Neural cell (in vitro differentiated cells): ENCODE measurements at regions not wholly inside any gene's neighbourhood (a gene's known extent, or its start where the extent isn't known, plus 50 kb on each side); places are given as distances from the start of the nearest gene placed in this dataset.

ENCODE experiments used
- CTCF ChIP-seq: fragments of 450-650 bp; IDR thresholded peaks from 2 replicates; pipeline ENCODE4 v1.5.1; 2014; ENCODE audit warnings: antibody characterized with exemption, mild to moderate bottlenecking, moderate library complexity; ENCODE audit not compliant: poor library complexity, severe bottlenecking
- EZH2 ChIP-seq: fragments of 200-600, 300-800 bp; shearing (Covaris generic), sonication (generic); IDR thresholded peaks from 2 replicates; pipeline ENCODE4 v1.6.1; 2014; ENCODE audit warnings: antibody characterized with exemption, low read length, borderline replicate concordance, mild to moderate bottlenecking; ENCODE audit not compliant: insufficient read depth, poor library complexity, severe bottlenecking
- POLR2AphosphoS5 ChIP-seq: IDR thresholded peaks from 2 replicates; pipeline ENCODE4 v1.6.1; 2012
- TAF1 ChIP-seq: IDR thresholded peaks from 2 replicates; pipeline ENCODE4 v1.6.1; 2012; ENCODE audit warnings: low read depth
- TF ChIP-seq, protein P1 (sequence below): IDR thresholded peaks from 2 replicates; pipeline ENCODE4 v1.6.1; 2012; ENCODE audit warnings: borderline replicate concordance

DNA sequence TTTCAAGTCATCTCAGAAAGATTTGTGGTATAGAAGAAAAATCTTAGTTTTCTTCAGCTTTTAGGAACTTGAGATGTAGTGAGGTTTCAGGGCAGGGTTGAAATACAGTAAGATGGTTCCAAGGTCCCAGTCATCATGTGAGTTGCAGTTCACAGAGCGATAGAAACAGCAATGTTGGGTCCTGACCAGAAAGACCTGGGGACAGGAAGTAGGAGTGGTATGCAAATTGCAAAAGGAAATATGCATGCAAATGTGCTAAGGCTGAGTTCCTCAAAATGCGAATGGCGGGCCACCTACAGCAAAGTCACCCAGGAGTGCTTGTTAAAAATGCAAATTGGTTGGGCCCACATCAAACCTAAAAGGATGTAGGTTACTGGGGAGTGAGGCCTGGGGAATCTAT lies 1032.7 kb upstream of the TENM4 start:
- TF ChIP-seq CTCF (no peak), POLR2AphosphoS5 (no peak), TAF1 (no peak), EZH2 (no peak)
- TF ChIP-seq, protein P1, sequence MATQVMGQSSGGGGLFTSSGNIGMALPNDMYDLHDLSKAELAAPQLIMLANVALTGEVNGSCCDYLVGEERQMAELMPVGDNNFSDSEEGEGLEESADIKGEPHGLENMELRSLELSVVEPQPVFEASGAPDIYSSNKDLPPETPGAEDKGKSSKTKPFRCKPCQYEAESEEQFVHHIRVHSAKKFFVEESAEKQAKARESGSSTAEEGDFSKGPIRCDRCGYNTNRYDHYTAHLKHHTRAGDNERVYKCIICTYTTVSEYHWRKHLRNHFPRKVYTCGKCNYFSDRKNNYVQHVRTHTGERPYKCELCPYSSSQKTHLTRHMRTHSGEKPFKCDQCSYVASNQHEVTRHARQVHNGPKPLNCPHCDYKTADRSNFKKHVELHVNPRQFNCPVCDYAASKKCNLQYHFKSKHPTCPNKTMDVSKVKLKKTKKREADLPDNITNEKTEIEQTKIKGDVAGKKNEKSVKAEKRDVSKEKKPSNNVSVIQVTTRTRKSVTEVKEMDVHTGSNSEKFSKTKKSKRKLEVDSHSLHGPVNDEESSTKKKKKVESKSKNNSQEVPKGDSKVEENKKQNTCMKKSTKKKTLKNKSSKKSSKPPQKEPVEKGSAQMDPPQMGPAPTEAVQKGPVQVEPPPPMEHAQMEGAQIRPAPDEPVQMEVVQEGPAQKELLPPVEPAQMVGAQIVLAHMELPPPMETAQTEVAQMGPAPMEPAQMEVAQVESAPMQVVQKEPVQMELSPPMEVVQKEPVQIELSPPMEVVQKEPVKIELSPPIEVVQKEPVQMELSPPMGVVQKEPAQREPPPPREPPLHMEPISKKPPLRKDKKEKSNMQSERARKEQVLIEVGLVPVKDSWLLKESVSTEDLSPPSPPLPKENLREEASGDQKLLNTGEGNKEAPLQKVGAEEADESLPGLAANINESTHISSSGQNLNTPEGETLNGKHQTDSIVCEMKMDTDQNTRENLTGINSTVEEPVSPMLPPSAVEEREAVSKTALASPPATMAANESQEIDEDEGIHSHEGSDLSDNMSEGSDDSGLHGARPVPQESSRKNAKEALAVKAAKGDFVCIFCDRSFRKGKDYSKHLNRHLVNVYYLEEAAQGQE = no peak
